ENCODE measurements at regions not wholly inside any gene's neighbourhood (a gene's known extent, or its start where the extent isn't known, plus 50 kb on each side); places are given as distances from the start of the nearest gene placed in this dataset.

GRCh38 chr1:57925226-57925625, 501.4 kb upstream of the DAB1 start:
- H3K9me3 ChIP-seq (ENCODE audit: insufficient read depth, low read depth), result no peaks in the 10 kb centered on the region
- BruUV-seq (replicated peaks), result no TSS peak
- no peaks in the 10 kb centered on the region for H3K4me1 ChIP-seq (replicated peaks; ENCODE audit: insufficient read depth)
- intact Hi-C loops (cut with micrococcal nuclease; ENCODE audit: unreplicated experiment), result no loop called here
- no peaks in the 10 kb centered on the region for H3K36me3 ChIP-seq (ENCODE audit: low read depth)
- H3K79me2 ChIP-seq (ENCODE audit: low read depth), result no peaks in the 10 kb centered on the region
- no peaks in the 10 kb centered on the region for H3F3A ChIP-seq (ENCODE audit: insufficient read depth, low read depth)
- ChIA-PET POLR2A (ENCODE audit: unreplicated experiment) (no interaction called here), CTCF (no interaction called here)
- TF ChIP-seq CTCF (conservative IDR thresholded peaks at IDR 0.05) (no peak), EZH2 (IDR thresholded peaks at IDR 0.05; ENCODE audit: low read depth) (no peak)
- H3K4me2 ChIP-seq, result no peak overlapping the region
- no peak overlapping the region for H3K27ac ChIP-seq
- no peak for DNase-seq
- H3K9me2 ChIP-seq (ENCODE audit: insufficient read depth), result no peaks in the 10 kb centered on the region
- H3K4me3 ChIP-seq, result no peak overlapping the region
- no peak overlapping the region for H2AFZ ChIP-seq
- no peaks in the 10 kb centered on the region for H4K20me1 ChIP-seq (ENCODE audit: insufficient read depth)
- H3K27me3 ChIP-seq (ENCODE audit: insufficient read depth, low read depth), result no peaks in the 10 kb centered on the region; the same call in 1 of the 2 replicates

- ChIA-PET CTCF (no interaction called here), POLR2A (ENCODE audit: unreplicated experiment) (no interaction called here)
Observed at GRCh38 chr1:57922130-57922529, 498.3 kb upstream of the DAB1 start.

GRCh38 chr1:57916041-57916440, 492.2 kb upstream of the DAB1 start:
- no peak overlapping the region for H2AFZ ChIP-seq
- no peak for TF ChIP-seq CTCF (conservative IDR thresholded peaks at IDR 0.05)
- no peak for TF ChIP-seq EZH2 (IDR thresholded peaks at IDR 0.05; ENCODE audit: low read depth)
- no peaks in the 10 kb centered on the region for H3K79me2 ChIP-seq (ENCODE audit: low read depth)
- ChIA-PET POLR2A (ENCODE audit: unreplicated experiment) (no interaction called here), CTCF (no interaction called here)
- H4K20me1 ChIP-seq (ENCODE audit: insufficient read depth), result no peaks in the 10 kb centered on the region
- H3K4me2 ChIP-seq, result no peak overlapping the region
- no peaks in the 10 kb centered on the region for H3F3A ChIP-seq (ENCODE audit: insufficient read depth, low read depth)
- no peaks in the 10 kb centered on the region for H3K9me2 ChIP-seq (ENCODE audit: insufficient read depth)
- H3K27me3 ChIP-seq (ENCODE audit: insufficient read depth, low read depth), result no peaks in the 10 kb centered on the region; the same call in 1 of the 2 replicates
- H3K4me1 ChIP-seq (replicated peaks; ENCODE audit: insufficient read depth), result no peaks in the 10 kb centered on the region
- DNase-seq, result no peak
- no peak overlapping the region for H3K4me3 ChIP-seq
- intact Hi-C loops (cut with micrococcal nuclease; ENCODE audit: unreplicated experiment), result no loop called here
- H3K36me3 ChIP-seq (ENCODE audit: low read depth), result no peaks in the 10 kb centered on the region
- H3K27ac ChIP-seq, result no peak overlapping the region
- H3K9me3 ChIP-seq (ENCODE audit: insufficient read depth, low read depth), result no peaks in the 10 kb centered on the region
- BruUV-seq (replicated peaks), result no TSS peak

More at GRCh38 chr1:57922130-57922529, 498.3 kb upstream of the DAB1 start:
- DNase-seq, result no peak
- H3K9me3 ChIP-seq (ENCODE audit: insufficient read depth, low read depth), result no peaks in the 10 kb centered on the region
- no peaks in the 10 kb centered on the region for H3K4me1 ChIP-seq (replicated peaks; ENCODE audit: insufficient read depth)
- H3K27ac ChIP-seq, result no peak overlapping the region
- intact Hi-C loops (cut with micrococcal nuclease; ENCODE audit: unreplicated experiment), result no loop called here
- no peak overlapping the region for H3K4me2 ChIP-seq
- TF ChIP-seq CTCF (conservative IDR thresholded peaks at IDR 0.05), result no peak
- no peak for TF ChIP-seq EZH2 (IDR thresholded peaks at IDR 0.05; ENCODE audit: low read depth)
- no peaks in the 10 kb centered on the region for H3F3A ChIP-seq (ENCODE audit: insufficient read depth, low read depth)
- no TSS peak for BruUV-seq (replicated peaks)
- H2AFZ ChIP-seq, result no peak overlapping the region
- H3K36me3 ChIP-seq (ENCODE audit: low read depth), result no peaks in the 10 kb centered on the region
- H3K4me3 ChIP-seq, result no peak overlapping the region
- H3K79me2 ChIP-seq (ENCODE audit: low read depth), result no peaks in the 10 kb centered on the region
- no peaks in the 10 kb centered on the region for H4K20me1 ChIP-seq (ENCODE audit: insufficient read depth)
- no peaks in the 10 kb centered on the region; the same call in none of the 2 replicates for H3K27me3 ChIP-seq (ENCODE audit: insufficient read depth, low read depth)
- no peaks in the 10 kb centered on the region for H3K9me2 ChIP-seq (ENCODE audit: insufficient read depth)

Data from PC-9 (cell line).